Erythroblast (primary cell): ENCODE measurements at regions not wholly inside any gene's neighbourhood (a gene's known extent, or its start where the extent isn't known, plus 50 kb on each side); places are given as distances from the start of the nearest gene placed in this dataset.

Source experiments
- GATA1 ChIP-seq: IDR thresholded peaks from 2 replicates; pipeline ENCODE4 v1.6.1; 2011; ENCODE audit warnings: low read depth, mild to moderate bottlenecking, control low read depth, low read length, moderate library complexity
- POLR2A ChIP-seq: IDR thresholded peaks from 2 replicates; pipeline ENCODE4 v1.6.1; 2011; ENCODE audit warnings: mild to moderate bottlenecking, low read length

DNA sequence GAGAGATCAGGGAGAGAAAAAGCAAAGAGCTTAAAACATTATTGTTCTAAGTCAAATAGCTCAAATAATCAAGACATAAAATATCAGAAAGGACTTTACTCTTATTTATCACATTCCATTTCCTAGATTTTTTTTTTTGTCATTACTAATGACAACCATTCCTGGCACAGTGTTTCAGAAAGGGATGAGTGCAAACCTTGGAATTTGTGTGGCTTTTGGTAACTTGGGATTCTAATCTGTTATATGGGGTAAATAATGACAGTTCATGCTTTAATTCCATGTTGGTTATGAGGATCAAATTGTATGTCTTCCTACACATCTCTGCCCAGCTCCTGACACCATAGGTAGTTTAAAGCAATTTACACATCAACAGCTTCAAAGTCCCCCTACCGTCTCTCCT lies 358.4 kb upstream of the ADGRL4 start:
- TF ChIP-seq POLR2A (no peak), GATA1 (no peak)
